HG02870 (cell line): ENCODE measurements at regions not wholly inside any gene's neighbourhood (a gene's known extent, or its start where the extent isn't known, plus 50 kb on each side); places are given as distances from the start of the nearest gene placed in this dataset.
"Not testable (repeated sequence)": the region's sequence is repeated elsewhere in the genome, so short reads cannot be mapped to it uniquely, and the experiment has no call there.

ENCODE experiments used
- ATAC-seq: cut with Tn5 transposase; IDR thresholded peaks from one replicate; pipeline ENCODE4 v1.9.1; 2021; ENCODE audit warnings: mild to moderate bottlenecking, moderate library complexity; ENCODE audit not compliant: unreplicated experiment

GRCh38 chr13:33340631-33341030, 55.1 kb upstream of the STARD13 start:
- no peak for ATAC-seq

GRCh38 chr13:33341861-33342452, 56.4 kb upstream of the STARD13 start:
- no peak for ATAC-seq

DNA sequence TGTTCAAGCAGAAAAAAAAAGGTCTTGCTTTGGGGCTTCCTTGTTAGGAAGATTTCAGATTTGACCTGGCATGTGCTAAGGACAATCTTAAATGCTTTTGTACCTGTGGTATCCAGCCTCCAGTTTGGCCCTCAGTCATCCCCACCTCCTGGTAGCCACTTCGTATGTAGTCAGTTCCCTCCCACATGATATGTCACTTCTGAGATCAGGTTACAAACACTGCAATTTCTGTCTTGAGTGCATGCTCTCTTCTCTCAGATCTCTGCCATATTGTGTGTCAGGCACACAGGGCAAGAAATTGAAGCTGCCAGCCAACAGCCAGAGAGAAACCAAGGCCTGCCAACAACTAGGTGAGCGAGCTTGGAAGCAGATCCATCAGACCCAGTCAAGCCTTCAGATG, 60.3 kb upstream of the STARD13 start:
- no peak for ATAC-seq

DNA sequence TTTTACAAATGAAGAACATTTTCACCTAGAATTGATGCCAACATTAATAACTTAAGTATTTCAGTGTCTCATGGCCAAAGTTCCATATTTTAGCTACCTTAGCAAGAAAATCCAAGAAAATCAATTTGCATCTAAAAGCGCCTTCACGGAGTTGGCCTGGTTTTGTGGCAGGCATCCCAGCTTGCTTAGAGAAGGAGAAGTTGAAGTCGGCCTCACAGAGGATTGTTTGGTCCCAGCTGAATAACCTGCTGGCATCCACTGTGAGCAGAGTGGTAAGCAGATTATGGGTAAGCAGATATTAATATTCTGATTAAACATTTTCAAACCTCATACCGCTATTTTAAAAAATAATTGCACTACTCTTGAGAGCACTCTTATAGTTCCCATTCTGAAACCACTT, 62.3 kb upstream of the STARD13 start:
- ATAC-seq, result no peak

GRCh38 chr13:33348366-33348765, 62.8 kb upstream of the STARD13 start:
- ATAC-seq, result no peak

DNA sequence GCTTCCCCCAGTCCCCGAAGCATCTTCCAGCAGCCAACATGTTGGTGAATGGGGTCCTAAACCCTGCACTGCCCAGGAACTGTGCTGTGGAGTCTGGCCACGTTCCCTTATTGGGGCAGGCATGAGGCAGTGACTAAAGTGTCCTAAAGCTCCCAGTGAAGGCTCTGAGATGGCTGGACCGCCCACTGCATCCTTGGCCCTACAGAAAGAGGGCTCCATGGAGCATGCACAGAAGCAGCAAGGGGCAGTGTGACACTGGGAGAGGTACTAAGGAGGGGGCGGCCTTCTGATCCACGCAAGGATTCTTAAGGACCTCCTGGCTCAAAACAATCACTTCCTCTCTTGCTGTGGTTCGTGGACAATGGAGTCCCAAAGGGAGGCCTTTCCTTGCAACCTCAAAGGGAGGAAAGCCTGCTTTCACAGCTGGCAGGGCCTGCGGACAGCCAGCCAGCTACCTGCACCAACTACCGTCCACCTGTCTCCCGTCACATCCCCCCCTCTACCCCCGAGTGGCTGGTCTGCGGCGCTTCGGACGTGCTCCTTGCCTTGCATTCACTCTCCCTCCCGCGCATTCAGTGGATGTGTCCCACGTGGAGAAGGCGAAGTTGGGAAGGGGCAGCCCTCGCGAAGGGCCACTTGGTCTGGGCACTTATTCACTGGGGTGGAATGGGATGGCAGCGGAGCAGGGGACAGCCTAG, 63.9 kb upstream of the STARD13 start:
- ATAC-seq, result no peak

- ATAC-seq, result no peak
These were observed 64.7 kb upstream of the STARD13 start for GRCh38 chr13:33349986-33350826.

GRCh38 chr13:33351319-33351718, 65.8 kb upstream of the STARD13 start:
- no peak for ATAC-seq

GRCh38 chr13:33352041-33352440, 66.5 kb upstream of the STARD13 start:
- no peak for ATAC-seq

GRCh38 chr13:33352526-33352925, 67.0 kb upstream of the STARD13 start:
- ATAC-seq, result no peak

DNA sequence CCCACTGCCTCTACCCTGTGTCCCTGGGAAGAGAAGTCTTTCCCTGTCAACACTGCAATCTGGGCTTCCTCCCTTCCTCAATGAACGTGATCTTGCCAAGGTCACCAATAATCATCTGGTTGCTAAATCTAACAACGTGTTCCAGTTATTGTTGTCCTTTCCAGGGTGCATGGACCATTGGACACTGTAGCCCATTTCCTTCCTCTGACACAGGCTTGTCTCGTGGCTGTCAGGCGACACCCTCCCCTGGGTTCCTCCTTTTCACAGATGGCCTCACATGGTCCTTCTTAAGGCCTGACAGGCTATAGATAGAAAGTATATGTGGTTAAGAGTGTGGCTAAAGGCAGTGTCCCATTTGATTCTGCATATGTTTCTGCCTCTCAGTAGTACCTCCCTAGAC, 67.7 kb upstream of the STARD13 start:
- ATAC-seq, result peak; percentile 68

DNA sequence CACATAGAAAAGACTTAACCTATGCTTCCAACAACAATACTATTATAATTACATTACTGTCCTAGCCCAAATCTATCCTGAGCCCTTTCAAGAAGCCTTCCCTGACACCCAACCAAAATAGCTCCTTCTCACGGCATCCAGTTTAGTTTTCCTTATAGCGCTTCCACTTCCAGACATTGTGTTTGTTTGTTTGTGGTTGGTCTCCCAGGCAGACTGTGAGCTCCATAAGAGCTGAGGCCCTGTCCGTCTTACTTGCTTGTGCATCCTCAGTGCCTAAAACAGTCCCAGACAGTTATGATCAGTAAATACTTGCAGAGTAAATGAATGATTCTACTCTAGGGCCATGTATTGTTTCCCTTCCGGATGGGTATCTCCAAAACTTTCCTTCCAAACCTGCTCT, 68.1 kb upstream of the STARD13 start:
- no peak for ATAC-seq

DNA sequence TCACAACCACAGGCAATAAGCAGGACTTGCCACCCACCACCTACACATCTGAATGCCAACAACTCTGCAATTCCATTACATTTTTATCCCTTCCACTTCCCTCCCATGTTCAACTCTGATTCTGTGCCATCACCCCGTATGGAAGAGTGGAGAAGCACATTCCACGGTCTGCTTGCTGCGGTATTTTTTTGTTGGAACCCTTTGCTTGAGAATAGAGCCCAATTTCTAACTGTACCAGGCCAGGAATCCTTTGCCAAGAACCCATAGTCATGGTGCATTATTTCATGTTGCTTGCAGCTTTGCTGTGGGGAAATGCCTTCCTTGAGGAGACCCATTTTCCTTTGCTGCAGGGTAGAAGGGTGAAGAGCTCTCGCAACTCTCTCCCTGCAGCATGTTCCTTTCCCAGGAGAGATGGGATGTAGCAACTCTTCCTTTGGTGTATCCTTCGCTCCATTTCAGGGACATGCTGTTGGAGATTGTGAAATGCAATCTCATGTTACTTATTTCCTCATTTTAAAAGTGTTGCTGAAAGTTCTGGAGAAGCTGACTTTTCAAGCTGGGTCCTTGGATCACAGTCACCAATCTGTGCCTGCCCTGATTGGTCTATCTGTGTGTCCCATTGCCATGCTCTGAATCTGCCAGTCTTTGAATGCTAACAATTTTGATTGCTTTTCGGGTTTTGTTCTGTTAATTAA, 69.8 kb upstream of the STARD13 start:
- ATAC-seq, result no peak

DNA sequence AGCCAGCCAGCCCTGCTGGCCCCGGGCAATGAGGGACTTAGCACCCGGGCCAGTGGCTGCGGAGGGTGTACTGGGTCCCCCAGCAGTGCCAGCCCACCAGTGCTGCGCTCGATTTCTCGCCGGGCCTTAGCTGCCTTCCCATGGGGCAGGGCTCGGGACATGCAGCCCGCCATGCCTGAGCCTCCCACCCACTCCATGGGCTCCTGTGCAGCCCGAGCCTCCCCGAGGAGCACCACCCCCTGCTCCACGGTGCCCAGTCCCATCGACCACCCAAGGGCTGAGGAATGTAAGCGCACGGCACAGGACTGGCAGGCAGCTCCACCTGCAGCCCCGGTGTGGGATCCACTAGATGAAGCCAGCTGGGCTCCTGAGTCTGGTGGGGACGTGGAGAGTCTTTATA, 72.5 kb upstream of the STARD13 start:
- not testable (repeated sequence) for ATAC-seq

GRCh38 chr13:33362986-33363727, 77.6 kb upstream of the STARD13 start:
- ATAC-seq, result no peak

DNA sequence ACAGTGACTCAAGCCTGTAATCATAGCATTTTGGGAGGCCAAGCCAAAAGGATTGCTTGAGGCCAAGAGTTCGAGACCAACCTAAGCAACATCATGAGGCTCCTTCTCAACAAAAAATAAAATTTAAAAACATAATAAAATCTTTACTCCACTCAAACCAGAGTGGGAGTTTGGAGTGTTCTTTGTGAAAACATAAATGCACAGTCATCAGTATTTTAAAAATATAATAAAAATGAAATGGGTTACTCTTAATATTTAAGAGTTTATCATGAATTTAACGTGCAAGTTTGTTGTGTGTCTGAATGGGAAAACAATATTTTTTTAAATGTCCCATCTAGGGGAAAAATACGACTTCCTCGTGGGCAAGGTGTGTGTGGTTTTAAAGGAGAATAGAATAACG, 78.6 kb upstream of the STARD13 start:
- no peak for ATAC-seq

DNA sequence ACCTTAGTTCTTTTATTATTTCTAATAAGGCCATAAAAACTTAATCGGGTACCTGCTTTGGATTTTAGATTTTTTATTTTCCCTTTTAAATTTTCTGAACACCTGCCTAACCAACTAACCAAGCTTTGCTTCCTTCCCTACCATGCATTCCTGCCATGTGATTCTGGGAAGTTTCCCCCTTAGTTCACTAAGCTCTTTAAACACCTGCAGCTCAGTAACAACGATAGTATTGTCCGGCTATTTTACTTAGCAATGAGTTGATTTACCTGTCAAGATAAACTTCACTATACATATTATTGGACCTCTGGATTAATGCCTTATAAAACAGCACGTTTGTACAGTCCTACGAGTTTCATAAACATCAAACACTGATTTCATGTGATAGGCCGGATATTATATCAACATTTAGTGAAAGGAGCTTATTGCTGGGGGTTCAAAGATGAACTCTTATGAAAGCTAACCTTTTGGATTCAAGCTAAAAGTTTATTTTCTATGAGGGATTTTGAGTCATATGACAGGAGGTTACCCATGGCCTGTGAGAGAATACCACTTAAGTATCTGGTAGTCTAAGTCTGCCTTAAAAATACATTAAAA, 81.0 kb upstream of the STARD13 start:
- ATAC-seq, result no peak

DNA sequence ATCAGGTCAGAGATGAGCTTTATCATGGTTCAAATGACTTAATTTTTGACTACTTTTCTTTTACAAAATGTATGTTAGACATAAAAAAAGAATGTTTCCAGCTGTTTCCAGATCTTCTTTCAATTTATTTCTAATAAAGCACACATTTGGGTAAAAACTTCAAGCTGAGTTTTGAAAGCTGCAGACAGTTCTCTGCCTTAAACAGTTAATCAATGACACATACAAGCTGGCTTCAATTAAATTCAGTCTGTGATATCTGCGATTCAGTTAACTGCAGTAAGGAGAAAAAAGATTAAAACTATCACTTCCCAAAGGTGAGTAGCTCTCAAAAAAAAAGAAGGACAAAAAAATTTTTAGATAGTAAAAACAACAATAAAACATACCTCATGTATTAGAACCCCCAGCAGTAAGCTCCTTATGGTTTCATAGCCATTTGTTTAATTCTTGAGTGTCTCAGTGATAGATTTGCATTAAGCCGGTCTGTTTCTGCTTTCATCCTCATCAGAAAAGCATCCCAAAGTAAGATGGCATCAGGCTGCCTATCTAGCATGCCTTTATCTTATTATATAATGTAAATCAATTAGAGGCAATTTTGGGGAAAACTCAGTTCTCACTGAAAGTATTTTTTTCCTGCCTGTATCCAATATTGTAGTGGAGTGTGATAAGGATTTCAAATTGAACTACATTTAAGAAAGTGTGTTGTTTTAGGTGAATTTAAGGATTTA, 81.8 kb upstream of the STARD13 start:
- ATAC-seq, result no peak

- ATAC-seq, result peak; percentile 69
These were observed 82.4 kb upstream of the STARD13 start for GRCh38 chr13:33367926-33368325.

GRCh38 chr13:33369073-33369472, 83.5 kb upstream of the STARD13 start:
- ATAC-seq, result no peak
